ENCODE measurements at regions not wholly inside any gene's neighbourhood (a gene's known extent, or its start where the extent isn't known, plus 50 kb on each side); places are given as distances from the start of the nearest gene placed in this dataset.

GRCh38 chr12:75961878-75962277, 69.7 kb downstream of the PHLDA1 start:
- no peak for TF ChIP-seq CTCF (IDR thresholded peaks at IDR 0.05)
- no peak for TF ChIP-seq POLR2A (IDR thresholded peaks at IDR 0.05)
- no peak for TF ChIP-seq POLR2AphosphoS5 (IDR thresholded peaks at IDR 0.05)

All from breast epithelium (tissue), 3 donors.